Subcutaneous abdominal adipose tissue (tissue), 5 donors: ENCODE measurements at regions not wholly inside any gene's neighbourhood (a gene's known extent, or its start where the extent isn't known, plus 50 kb on each side); places are given as distances from the start of the nearest gene placed in this dataset.

Source experiments
- H3K27ac ChIP-seq: one replicate; pipeline ENCODE4 v1.7.0; 2013; ENCODE audit warnings: low read depth, mild to moderate bottlenecking, inconsistent platforms, low read length, moderate library complexity
- H3K27me3 ChIP-seq, 5 donors: one replicate each; pipeline ENCODE4 v1.7.0; 2013; ENCODE audit warnings: low read length in 5 of 5, inconsistent platforms in 1 of 5; ENCODE audit not compliant: control insufficient read depth in 5 of 5, insufficient read depth in 4 of 5
- H3K36me3 ChIP-seq, 5 donors: one replicate each; pipeline ENCODE4 v1.7.0; 2013; ENCODE audit warnings: low read length in 5 of 5; ENCODE audit not compliant: control insufficient read depth in 5 of 5, insufficient read depth in 5 of 5
- H3K4me1 ChIP-seq, 5 donors: one replicate each; pipeline ENCODE4 v1.7.0; 2013; ENCODE audit warnings: low read length in 5 of 5, mild to moderate bottlenecking in 3 of 5, moderate library complexity in 1 of 5; ENCODE audit not compliant: control insufficient read depth in 5 of 5, insufficient read depth in 5 of 5
- H3K4me3 ChIP-seq, 5 donors: one replicate each; pipeline ENCODE4 v1.7.0; 2013; ENCODE audit warnings: low read length in 5 of 5, low read depth in 1 of 5
- H3K9ac ChIP-seq, 5 donors: one replicate each; pipeline ENCODE4 v1.7.0; 2013; ENCODE audit warnings: low read length in 5 of 5, mild to moderate bottlenecking in 4 of 5, moderate library complexity in 3 of 5
- H3K9me3 ChIP-seq, 5 donors: one replicate each; pipeline ENCODE4 v1.7.0; 2013; ENCODE audit warnings: low read length in 5 of 5; ENCODE audit not compliant: control insufficient read depth in 5 of 5
- donor health status: healthy.
- donor health status: healthy.
- donor health status: healthy.
- donor health status: healthy.
- donor health status: healthy.

- Histone ChIP-seq H3K27me3 (no peaks in the 10 kb centered on the region), H3K27ac (no peak overlapping the region), H3K9ac (no peak overlapping the region), H3K4me1 (no peaks in the 10 kb centered on the region), H3K36me3 (no peaks in the 10 kb centered on the region), H3K4me3 (no peak overlapping the region), H3K9me3 (peaks cover 0 to 3% (median 0%) of the 10 kb centered on the region in 5 donors)
Measured at GRCh38 chr7:41478187-41478586, 224.7 kb downstream of the INHBA start.

- no peaks in the 10 kb centered on the region for H3K36me3 ChIP-seq
- H3K27me3 ChIP-seq, result no peaks in the 10 kb centered on the region
Measured at GRCh38 chr7:41476460-41476803, 226.5 kb downstream of the INHBA start.

GRCh38 chr7:41475801-41476459 is 227.0 kb downstream of the INHBA start:
- Histone ChIP-seq H3K4me1 (no peaks in the 10 kb centered on the region), H3K9me3 (peaks cover 0 to 3% (median 0%) of the 10 kb centered on the region in 5 donors), H3K4me3 (no peak overlapping the region), H3K27ac (no peak overlapping the region), H3K27me3 (no peaks in the 10 kb centered on the region), H3K36me3 (no peaks in the 10 kb centered on the region), H3K9ac (no peak overlapping the region)

More at GRCh38 chr7:41476460-41476803, 226.5 kb downstream of the INHBA start:
- Histone ChIP-seq H3K27ac (no peak overlapping the region), H3K4me3 (no peak overlapping the region), H3K9ac (no peak overlapping the region), H3K4me1 (no peaks in the 10 kb centered on the region), H3K9me3 (peaks cover 0 to 3% (median 0%) of the 10 kb centered on the region in 5 donors)

GRCh38 chr7:41472427-41473125 is 230.3 kb downstream of the INHBA start:
- H3K4me1 ChIP-seq, result no peaks in the 10 kb centered on the region
- H3K27ac ChIP-seq, result no peak overlapping the region
- peaks cover 0 to under 1% (median 0%) of the 10 kb centered on the region in 5 donors for H3K27me3 ChIP-seq
- H3K9me3 ChIP-seq, result no peaks in the 10 kb centered on the region
- H3K9ac ChIP-seq, result no peak overlapping the region
- no peaks in the 10 kb centered on the region for H3K36me3 ChIP-seq
- no peak overlapping the region for H3K4me3 ChIP-seq

- Histone ChIP-seq H3K27ac (no peak overlapping the region), H3K27me3 (peaks cover 0 to 2% (median 0%) of the 10 kb centered on the region in 5 donors), H3K4me3 (no peak overlapping the region), H3K4me1 (no peaks in the 10 kb centered on the region), H3K9ac (no peak overlapping the region), H3K9me3 (no peaks in the 10 kb centered on the region), H3K36me3 (no peaks in the 10 kb centered on the region)
Measured at GRCh38 chr7:41470081-41470480, 232.8 kb downstream of the INHBA start.

- H3K9me3 ChIP-seq, result no peaks in the 10 kb centered on the region
- H3K9ac ChIP-seq, result no peak overlapping the region
- no peaks in the 10 kb centered on the region for H3K36me3 ChIP-seq
- H3K27ac ChIP-seq, result no peak overlapping the region
- no peak overlapping the region for H3K4me3 ChIP-seq
- peaks cover 0 to 2% (median 0%) of the 10 kb centered on the region in 5 donors for H3K27me3 ChIP-seq
- H3K4me1 ChIP-seq, result no peaks in the 10 kb centered on the region
Measured at GRCh38 chr7:41467596-41467995, 235.3 kb downstream of the INHBA start.

- peaks cover 0 to 2% (median 0%) of the 10 kb centered on the region in 5 donors for H3K27me3 ChIP-seq
- H3K4me3 ChIP-seq, result no peak overlapping the region
- no peaks in the 10 kb centered on the region for H3K36me3 ChIP-seq
- no peak overlapping the region for H3K9ac ChIP-seq
- no peaks in the 10 kb centered on the region for H3K9me3 ChIP-seq
- H3K4me1 ChIP-seq, result no peaks in the 10 kb centered on the region
- H3K27ac ChIP-seq, result no peak overlapping the region
Measured at GRCh38 chr7:41466760-41467384, 236.0 kb downstream of the INHBA start.

GRCh38 chr7:41465571-41465970 is 237.3 kb downstream of the INHBA start:
- Histone ChIP-seq H3K9ac (no peak overlapping the region), H3K27ac (no peak overlapping the region), H3K9me3 (no peaks in the 10 kb centered on the region), H3K36me3 (no peaks in the 10 kb centered on the region), H3K4me3 (no peak overlapping the region), H3K27me3 (peaks cover 0 to 2% (median 0%) of the 10 kb centered on the region in 5 donors), H3K4me1 (no peaks in the 10 kb centered on the region)

- no peaks in the 10 kb centered on the region for H3K4me1 ChIP-seq
Measured at GRCh38 chr7:41463770-41464470, 239.0 kb downstream of the INHBA start.

More at GRCh38 chr7:41463770-41464470, 239.0 kb downstream of the INHBA start:
- H3K9me3 ChIP-seq, result no peaks in the 10 kb centered on the region
- H3K9ac ChIP-seq, result no peak overlapping the region
- H3K27me3 ChIP-seq, result peaks cover 0 to 2% (median 0%) of the 10 kb centered on the region in 5 donors
- H3K4me3 ChIP-seq, result no peak overlapping the region
- H3K27ac ChIP-seq, result no peak overlapping the region
- no peaks in the 10 kb centered on the region for H3K36me3 ChIP-seq
